NCI-H748 (cell line): ENCODE measurements at regions not wholly inside any gene's neighbourhood (a gene's known extent, or its start where the extent isn't known, plus 50 kb on each side); places are given as distances from the start of the nearest gene placed in this dataset.

ENCODE experiments used
- DNase-seq: peaks from one replicate; lab custom pipeline; 2025; ENCODE audit not compliant: unreplicated experiment; lab: John Stamatoyannopoulos, UW

GRCh38 chr14:98370352-98370751 lies 901.6 kb downstream of the BCL11B start:
- peak; percentile 12 for DNase-seq

DNA sequence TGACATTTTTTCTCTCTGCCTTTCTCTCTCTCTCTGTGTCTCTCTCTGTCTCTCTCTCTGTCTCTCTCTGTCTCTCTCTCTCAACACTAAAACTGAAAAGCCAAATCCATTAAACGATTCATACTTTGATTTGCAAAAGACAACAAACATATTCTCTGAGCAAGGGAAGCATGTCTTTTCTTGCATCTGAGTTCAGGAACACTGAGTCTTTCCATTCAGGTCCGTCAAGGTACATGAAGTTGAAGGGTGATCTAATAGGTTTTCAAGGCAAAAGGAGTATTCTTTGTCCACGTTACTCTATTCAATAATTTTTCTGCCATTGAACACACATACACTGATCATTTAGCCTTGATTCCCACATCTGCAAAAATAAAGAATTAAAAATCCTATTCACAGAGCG lies 900.9 kb downstream of the BCL11B start:
- DNase-seq, result no peak

- peak; percentile 52 for DNase-seq
Observed at GRCh38 chr14:98374136-98374535, 897.9 kb downstream of the BCL11B start.

- DNase-seq, result no peak
Observed at GRCh38 chr14:98375566-98375965, 896.4 kb downstream of the BCL11B start.

DNA sequence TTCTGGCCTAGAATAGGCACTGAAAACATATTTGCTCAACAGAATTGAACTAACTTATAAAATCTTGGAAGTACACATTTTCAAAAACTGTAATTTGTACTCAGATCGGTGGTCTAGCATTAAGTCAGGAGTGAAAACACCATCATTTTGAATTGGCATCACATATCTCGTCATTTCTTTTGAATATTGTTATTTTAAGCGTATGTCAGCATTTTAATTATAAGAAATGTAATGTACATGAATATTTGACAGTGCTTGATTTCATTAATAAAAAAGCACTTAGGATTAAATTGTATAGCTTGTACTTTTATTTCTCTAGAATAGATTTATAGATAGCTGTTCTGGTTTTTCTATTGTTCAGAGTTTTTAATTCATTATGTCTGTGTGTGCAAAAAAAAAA lies 892.2 kb downstream of the BCL11B start:
- no peak for DNase-seq

DNA sequence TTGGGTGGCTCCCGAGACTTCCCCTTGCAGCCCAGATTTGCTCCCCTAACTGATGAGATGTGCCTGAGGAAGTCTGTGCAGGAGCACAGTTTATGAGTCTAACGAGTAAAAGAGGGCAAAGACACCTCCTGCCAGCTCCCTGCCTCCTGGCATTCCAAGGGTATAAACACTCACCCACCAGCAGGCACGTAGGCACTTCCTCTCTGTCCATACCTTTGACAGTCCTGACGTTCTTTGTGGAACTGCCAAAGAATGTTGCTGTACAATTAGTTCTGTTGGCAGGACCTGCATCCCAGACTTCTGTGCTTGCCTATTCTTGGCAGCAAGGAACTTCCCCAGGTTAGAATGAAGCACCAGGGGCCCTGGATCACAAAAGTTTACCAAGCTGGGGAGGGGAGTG lies 889.3 kb downstream of the BCL11B start:
- no peak for DNase-seq

DNA sequence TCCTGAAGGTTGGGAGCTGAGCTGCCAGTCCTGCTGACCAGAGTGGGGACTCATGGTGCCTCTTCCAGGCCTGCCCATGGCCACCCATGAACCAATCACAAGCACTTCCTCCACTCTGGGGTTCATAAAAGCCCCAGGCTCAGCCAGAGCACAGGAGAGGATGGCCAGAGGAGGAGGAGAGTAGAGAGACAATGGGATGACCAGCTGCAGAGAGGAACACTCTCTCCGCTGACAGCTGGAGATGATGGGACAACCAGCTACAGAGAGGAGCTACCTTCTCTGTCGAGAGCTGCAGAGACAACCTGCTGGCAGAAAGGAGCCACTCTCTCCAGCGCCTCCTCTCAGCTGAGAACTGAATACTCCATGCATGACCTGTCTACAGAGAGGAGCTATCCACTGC lies 886.1 kb downstream of the BCL11B start:
- DNase-seq, result no peak

DNA sequence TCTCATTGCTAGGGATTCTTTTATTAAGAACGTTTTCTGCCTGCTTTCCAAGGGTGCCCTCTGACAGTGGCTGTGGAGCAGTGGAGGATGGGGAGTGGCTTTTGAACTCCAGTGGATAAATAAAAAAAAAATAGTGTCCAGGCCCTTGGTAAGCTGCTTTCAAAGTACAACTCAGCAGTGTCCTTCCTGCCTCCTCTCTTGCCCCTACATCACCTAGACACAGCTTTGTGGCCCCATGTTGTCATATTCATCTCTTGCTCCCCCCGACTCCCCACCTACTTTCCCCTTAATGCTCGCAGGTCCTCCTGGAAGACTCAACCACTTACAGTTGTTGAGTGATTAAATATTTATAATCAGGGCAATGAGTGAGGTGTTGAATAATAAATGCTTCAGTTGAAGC lies 880.9 kb downstream of the BCL11B start:
- DNase-seq, result no peak

DNA sequence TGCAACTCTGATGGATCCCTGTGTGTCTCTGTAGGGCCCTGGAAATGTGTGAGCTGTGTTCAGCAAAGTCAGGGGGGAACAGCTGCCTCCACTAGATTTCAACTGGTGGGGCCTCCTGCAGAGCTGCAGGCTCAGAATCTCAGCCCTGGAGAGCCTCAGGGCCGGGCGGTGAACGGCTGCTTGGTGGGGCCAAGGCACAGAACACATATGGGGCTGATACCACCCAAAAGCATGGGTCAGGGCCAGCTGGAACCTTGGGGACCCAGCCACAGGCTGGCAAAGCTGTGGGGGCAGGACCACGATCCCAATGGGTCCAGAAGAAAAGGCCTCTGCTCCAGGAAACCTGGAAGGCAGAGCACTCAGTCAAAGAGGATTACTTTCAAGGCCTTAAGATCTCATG lies 878.5 kb downstream of the BCL11B start:
- DNase-seq, result no peak

DNA sequence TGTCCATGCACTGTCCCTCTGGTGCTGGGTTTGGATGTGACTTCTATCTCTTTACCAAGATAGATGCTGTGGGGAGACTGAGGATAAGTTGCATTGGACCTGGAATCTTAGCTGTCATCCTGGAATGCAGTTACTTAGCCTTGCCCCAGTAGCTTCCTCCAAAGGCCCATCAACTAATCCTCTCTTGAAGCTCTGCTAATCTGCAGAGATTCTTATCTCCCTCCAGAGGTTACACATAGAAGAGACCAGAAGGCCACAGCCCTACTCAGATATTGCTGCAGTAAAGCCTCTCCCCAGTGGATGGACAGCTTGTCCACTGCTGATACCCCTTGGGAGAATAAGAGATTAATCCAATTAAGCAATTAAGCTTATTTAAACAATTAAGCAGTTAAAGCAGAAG lies 867.2 kb downstream of the BCL11B start:
- peak; percentile 48 for DNase-seq

- DNase-seq, result no peak
Observed at GRCh38 chr14:98408024-98408555, 863.9 kb downstream of the BCL11B start.

DNA sequence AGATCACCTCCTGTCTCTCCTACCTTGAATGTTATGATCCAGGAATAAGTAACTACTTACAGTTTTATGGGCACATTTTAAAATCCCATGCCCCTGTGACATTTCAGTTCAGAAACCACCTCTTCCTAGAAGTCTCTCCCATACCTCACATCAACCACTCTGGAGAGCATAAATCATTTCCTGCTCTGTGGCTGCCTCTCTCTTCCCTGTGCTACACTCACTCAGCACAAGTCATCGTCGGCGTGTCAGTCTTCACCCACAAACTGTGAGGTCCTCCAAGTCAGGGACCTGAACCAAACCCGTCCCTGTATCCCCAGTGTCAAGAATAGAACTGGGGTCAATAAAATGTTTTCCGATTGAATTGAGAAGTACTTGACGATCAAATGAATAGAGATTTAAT lies 863.3 kb downstream of the BCL11B start:
- DNase-seq, result no peak

GRCh38 chr14:98411154-98411553 lies 860.8 kb downstream of the BCL11B start:
- no peak for DNase-seq

DNA sequence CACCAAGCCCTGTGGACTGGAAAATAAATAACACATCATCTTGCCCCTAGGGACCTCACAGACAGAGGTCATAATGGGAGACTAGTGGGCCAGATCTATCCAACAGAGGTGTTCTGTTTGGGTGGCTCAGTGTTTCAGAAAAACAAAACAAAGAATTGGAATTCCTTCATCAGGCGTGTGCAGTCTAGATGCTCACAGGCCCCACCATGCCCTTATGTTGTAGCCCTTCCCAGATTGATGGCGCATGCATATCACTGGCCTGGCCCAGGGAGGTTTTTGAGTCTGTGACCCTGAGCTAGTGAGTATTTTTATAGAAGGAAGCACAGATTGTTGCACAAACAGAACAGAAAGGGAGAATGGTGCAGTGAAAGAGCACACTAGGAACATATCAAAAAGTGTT lies 859.6 kb downstream of the BCL11B start:
- DNase-seq, result no peak

GRCh38 chr14:98415766-98416165 lies 856.2 kb downstream of the BCL11B start:
- DNase-seq, result peak; percentile 19

- no peak for DNase-seq
Observed at GRCh38 chr14:98417001-98417400, 855.0 kb downstream of the BCL11B start.

- no peak for DNase-seq
Observed at GRCh38 chr14:98428483-98428994, 843.5 kb downstream of the BCL11B start.

DNA sequence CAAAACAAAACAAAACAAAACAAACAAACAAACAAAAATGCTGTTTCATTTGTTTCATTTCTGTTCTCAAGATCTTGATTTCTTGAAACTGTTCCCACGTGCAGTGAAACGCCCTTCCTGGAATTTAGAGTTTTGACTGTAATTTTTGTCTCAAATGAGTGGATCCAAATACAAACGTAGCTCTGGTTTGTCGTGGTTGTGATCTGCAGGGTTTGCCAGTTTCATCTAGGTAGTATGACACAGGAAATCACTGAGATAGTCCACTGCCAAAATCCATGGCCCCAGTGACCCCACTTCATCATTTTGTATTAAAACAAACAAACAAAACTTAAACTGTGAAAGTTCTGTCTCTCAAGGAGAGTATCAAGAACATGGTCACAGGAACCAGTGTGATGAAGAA lies 838.6 kb downstream of the BCL11B start:
- no peak for DNase-seq

DNA sequence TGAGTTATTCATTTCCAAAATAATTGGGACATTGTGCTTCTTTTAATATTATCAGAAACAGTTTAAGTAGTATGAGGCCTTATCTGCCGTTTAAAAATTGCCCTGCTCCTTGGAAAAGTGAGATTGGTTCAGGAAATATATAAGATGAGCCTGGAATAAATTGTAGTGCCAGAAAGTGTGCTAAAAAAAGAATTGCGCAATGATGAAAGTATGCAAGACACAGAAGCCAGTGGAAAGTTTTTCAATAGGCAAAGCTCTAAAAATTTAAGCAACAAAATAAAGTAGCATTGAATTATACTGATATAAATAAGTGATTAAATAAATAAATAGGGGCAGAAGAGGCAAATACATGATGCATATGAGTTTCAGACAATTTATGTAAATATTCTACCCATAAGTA lies 834.9 kb downstream of the BCL11B start:
- no peak for DNase-seq

GRCh38 chr14:98444077-98444476 lies 827.9 kb downstream of the BCL11B start:
- no peak for DNase-seq

DNA sequence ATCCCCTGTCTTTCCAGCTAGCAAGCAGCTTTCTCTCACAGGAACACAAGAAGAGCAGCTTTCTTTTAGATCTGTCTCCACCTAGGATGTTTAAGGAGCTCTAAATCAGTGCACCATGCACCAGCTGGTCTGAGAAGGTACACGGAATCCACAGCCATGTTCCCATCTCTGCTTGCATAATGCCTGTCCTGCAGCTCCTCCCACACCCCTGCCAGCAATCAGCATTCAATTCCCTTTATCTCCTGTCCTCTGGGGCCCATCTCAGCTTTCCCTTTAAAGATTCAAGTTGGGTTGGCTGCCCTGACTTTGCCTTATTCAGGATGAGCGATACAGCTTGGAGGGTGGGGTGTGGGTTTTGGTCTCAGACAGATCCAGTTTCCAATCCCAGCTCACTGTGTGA lies 826.3 kb downstream of the BCL11B start:
- DNase-seq, result no peak

- no peak for DNase-seq
Observed at GRCh38 chr14:98446508-98446907, 825.5 kb downstream of the BCL11B start.

DNA sequence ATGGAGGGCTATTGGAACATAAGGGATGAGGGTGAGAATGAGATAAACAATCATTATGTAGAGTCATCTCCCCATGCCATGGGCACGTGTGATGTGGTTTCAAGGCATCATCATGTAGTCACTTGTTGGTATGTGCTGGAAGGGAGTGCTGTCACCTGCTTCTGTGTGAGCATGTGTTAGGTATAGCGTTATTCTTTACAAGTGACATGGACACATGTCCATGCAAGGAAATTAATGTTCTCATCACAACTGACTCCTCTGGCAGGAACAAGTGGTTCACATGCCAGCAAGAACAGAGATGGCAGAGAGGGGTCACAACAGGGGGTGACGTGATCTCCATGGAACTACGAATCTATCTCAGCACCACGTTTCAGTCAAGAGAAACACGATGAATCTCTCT lies 815.8 kb downstream of the BCL11B start:
- no peak for DNase-seq

DNA sequence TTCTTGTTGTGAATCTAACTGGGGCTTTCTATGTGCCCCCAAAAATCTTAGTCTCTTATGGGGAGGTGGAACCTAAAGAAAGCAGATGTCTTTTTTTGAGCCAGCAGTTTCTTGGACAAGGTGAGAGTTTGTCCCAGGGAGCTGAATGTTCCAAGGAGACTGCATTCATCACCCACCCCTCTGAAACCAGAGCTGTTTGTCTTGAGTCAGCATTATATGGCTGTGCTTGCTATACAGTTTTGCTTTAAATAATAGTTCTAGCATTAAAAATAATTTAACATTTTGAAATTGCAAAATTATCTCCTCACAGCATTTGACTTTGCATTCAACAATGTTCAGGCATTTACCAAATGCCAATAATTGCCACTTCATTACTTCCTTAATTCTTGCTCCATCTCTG lies 813.3 kb downstream of the BCL11B start:
- no peak for DNase-seq
